SK-N-MC (cell line): ENCODE measurements at regions not wholly inside any gene's neighbourhood (a gene's known extent, or its start where the extent isn't known, plus 50 kb on each side); places are given as distances from the start of the nearest gene placed in this dataset.

Experiments
- EZH2 ChIP-seq: fragments of 200-600 bp; sonication (generic); IDR thresholded peaks from one replicate; pipeline ENCODE4 v1.6.1; 2017; ENCODE audit warnings: antibody characterized with exemption
- FOXP2 ChIP-seq: optimal IDR thresholded peaks from 2 replicates; pipeline ENCODE3; 2011; ENCODE audit warnings: mild to moderate bottlenecking, moderate library complexity; ENCODE audit not compliant: insufficient read depth; ENCODE audit errors: extremely low read length, control extremely low read depth
- POLR2AphosphoS5 ChIP-seq: IDR thresholded peaks from 2 replicates; pipeline ENCODE4 v1.6.1; 2012; ENCODE audit warnings: mild to moderate bottlenecking, low read depth, low read length, borderline replicate concordance

DNA sequence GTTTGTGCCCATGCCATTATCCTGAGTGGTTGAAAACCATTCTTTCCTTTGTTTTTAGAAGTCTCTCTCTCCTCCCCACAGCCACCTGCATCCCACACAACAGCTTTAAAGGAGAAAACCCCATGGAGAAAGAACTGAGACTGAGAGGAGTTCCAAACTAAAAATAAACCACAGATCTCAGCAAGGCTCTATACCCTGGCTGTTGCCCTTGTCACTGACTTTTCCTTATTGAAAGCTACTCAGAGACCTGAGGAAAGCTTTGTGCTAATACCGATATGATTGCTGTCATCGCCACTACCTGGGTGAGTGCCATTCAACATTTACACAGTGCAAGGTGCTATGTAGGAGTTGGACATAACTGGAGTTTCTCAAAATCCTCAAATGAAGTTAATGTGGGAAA, 55.5 kb upstream of the RASGRP1 start:
- TF ChIP-seq POLR2AphosphoS5 (no peak), EZH2 (no peak), FOXP2 (no peak)
